ENCODE measurements at regions not wholly inside any gene's neighbourhood (a gene's known extent, or its start where the extent isn't known, plus 50 kb on each side); places are given as distances from the start of the nearest gene placed in this dataset.

DNA sequence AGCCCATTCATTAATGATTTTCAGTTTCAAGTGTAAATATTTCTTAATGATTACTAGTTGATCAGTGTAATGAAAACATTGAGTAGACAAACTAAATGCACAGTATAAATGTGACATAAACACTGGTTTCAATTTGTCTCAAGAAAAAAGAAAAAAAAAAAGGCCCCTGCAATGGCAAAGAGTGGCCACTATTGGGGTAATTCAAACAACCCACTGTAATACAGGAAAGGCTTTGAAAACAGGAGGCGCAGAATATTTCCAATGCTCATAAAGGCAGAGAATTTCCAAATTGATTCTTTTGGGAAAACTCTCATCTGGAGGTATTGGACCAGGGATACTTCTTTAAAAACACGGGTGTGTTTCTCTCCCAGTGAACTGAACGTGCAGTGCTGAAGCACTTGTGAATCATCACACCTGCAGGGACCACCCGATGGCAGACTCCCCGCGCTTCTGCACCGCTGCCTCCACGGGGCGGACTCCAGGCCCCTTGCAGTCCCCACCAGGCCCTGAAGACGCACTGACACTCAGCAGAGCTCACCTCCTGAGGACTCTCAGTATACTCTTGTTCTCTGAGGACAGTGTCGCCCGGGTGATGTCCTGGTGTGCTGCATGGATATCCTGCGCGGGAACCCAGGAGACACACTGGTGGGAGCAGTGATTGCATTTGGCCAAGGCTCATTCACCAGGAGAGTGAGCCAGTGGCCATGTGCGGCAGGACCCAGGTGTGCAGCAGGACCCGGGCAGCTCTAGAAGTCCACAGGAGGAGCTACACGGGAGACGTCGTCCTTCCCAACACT, 227.6 kb upstream of the IRX4 start:
- no peak for DNase-seq (ENCODE audit: low spot score)

DNA sequence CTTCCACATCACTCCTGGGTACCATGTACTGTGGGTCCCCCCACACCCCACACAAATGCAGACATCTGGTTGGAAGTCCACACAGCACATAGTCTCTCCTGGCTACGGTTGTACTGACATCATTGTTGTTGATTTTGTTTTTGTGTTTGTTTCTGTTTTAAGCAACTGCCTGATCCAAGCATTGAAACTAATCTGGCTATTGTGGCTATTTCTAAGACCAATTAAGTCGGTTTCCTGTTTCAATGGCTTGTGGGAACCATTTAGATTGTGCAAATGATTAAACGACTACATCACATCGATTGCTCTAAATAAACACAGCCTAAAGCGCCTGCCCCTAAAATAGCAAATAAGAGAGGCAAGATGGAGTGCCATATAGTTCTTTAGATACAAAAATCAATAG, 226.8 kb upstream of the IRX4 start:
- no peak overlapping the region for H3K27ac ChIP-seq
- H3K4me3 ChIP-seq, result no peak overlapping the region
- DNase-seq (ENCODE audit: low spot score), result no peak
- TF ChIP-seq, protein P1, sequence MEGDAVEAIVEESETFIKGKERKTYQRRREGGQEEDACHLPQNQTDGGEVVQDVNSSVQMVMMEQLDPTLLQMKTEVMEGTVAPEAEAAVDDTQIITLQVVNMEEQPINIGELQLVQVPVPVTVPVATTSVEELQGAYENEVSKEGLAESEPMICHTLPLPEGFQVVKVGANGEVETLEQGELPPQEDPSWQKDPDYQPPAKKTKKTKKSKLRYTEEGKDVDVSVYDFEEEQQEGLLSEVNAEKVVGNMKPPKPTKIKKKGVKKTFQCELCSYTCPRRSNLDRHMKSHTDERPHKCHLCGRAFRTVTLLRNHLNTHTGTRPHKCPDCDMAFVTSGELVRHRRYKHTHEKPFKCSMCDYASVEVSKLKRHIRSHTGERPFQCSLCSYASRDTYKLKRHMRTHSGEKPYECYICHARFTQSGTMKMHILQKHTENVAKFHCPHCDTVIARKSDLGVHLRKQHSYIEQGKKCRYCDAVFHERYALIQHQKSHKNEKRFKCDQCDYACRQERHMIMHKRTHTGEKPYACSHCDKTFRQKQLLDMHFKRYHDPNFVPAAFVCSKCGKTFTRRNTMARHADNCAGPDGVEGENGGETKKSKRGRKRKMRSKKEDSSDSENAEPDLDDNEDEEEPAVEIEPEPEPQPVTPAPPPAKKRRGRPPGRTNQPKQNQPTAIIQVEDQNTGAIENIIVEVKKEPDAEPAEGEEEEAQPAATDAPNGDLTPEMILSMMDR (IDR thresholded peaks at IDR 0.05), result no peak

More for the DNA sequence above, 227.6 kb upstream of the IRX4 start:
- TF ChIP-seq, protein P1 (IDR thresholded peaks at IDR 0.05), result no peak
- Histone ChIP-seq H3K4me3 (no peak overlapping the region), H3K27ac (no peak overlapping the region)

DNA sequence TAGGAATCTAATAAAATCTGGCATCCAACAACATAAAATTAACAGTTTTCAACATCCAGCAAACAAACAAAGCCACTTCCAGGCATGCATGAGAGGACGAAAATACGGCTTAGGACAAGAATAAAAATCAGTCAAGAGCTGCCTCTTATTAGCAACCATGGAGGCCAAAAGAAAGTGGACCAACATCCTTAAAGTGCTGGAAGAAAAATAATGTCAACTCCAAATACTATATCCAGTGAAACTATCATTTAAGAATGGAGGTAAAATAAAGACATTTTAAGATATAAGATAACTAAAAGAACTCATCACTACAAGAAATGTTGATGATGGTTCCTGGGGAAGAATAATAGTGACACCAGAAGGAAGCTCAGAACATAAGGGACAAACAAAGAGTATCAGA, 224.0 kb upstream of the IRX4 start:
- no peak overlapping the region for H3K27ac ChIP-seq
- H3K4me3 ChIP-seq, result no peak overlapping the region
- DNase-seq (ENCODE audit: low spot score), result no peak
- TF ChIP-seq, protein P1 (IDR thresholded peaks at IDR 0.05), result no peak

DNA sequence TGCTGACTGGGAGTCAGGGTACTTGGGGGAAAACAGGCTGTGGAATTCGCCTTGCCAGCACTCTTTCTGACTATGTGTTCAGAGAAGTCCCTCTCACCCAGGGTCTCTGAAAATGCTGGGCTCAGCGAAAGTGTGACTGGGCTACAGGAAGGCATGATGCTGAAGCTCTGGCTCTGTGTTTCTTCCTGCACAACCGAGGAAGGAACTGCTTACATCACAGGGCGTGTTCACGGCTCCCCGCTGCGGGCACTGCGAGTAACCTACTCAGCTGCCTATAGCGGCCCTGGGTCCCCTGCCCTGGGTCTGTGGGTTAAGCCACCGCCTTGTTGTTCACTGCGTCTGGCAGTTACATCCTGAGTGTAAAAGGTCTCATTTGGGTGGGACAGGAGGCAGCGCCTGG, 222.4 kb upstream of the IRX4 start:
- TF ChIP-seq, protein P1 (IDR thresholded peaks at IDR 0.05), result no peak

DNA sequence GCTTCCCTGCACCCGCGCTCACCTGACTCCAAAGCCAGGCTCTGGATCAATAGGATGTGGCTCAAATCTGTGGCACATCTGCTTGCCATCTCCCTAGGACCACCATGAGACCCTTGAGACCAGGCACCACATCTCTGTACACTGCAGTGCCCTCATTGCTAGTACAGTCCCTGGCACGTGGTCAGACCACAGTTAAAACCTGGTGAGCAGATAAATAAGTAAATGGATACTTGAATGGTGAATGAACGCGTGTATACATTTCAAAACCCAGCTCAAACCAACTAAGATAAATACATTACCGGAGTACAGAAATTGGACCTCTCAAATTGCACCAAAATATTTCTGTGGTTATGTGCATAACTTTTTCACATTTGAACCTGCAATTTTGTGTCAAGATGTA, 221.2 kb upstream of the IRX4 start:
- DNase-seq (ENCODE audit: low spot score), result no peak

More for the DNA sequence above, 222.4 kb upstream of the IRX4 start:
- no peak for DNase-seq (ENCODE audit: low spot score)
- H3K4me3 ChIP-seq, result no peak overlapping the region
- H3K27ac ChIP-seq, result no peak overlapping the region

DNA sequence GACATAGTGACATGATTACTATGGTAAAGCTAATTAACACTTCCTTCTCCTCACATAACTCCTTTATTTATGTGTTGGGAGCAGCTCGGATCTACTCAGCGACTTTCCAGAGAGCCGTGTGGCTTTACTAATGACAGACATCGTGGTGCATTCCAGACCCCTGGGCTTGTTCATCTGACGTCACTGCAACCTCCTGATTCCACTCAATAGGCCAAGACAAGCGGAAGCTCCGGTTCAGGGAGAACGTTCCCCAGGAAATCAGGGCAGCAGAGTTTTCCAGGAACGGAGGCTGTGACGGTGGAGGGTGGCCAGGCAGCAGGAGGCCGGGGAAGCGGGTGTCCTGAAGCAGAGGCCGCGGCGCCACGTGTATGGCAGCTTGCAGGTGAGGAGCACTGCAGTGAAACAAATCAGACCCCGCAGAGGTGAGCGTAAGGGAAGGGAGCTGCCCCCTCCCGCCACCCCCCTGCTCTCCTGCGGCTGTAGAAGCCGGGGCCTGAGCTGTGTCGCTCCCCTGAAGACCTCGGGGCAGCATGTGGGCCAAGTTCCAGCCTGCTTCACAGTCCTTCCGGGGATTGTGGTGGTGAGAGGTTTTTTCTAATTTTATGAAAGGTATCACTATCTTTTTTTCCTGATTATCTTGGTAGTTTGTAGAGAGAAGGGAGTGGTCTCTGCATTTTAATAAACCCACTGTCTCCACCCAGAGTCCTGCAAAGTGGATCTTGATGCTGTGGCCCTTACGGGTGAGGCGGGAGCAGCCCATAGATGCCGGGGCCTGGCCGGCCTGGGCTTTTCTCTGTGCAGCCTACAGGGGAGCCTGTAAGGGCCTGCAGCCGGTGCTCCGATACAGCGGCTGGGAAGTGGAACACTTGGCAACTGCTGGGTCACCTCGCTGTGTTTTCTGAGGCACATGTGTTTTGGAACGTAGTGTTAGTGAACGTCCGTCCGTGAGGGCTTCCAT, 220.4 kb upstream of the IRX4 start:
- DNase-seq (ENCODE audit: low spot score), result no peak
- no peak overlapping the region for H3K4me3 ChIP-seq
- H3K27ac ChIP-seq, result no peak overlapping the region
- TF ChIP-seq, protein P1 (IDR thresholded peaks at IDR 0.05), result no peak

More for the DNA sequence above, 221.2 kb upstream of the IRX4 start:
- Histone ChIP-seq H3K27ac (no peak overlapping the region), H3K4me3 (no peak overlapping the region)
- TF ChIP-seq, protein P1 (IDR thresholded peaks at IDR 0.05), result no peak
